CD8-positive, alpha-beta memory T cell (primary cell): ENCODE measurements at regions not wholly inside any gene's neighbourhood (a gene's known extent, or its start where the extent isn't known, plus 50 kb on each side); places are given as distances from the start of the nearest gene placed in this dataset.

Experiments used
- CTCF ChIA-PET: fragments of 350-600 bp; sonication (Branson Sonifier 250); formaldehyde crosslinking; loops from one replicate; lab custom pipeline; 2021; ENCODE audit warnings: antibody characterized with exemption; lab: Charles Lee
- POLR2A ChIA-PET: fragments of 350-600 bp; sonication (Branson Sonifier 250); formaldehyde crosslinking; loops from one replicate; lab custom pipeline; 2021; ENCODE audit warnings: antibody characterized with exemption; lab: Charles Lee
- DNase-seq, 5 donors: peaks; one replicate each; pipeline versions ENCODE4 v3.0.0 to v3.0.0-alpha.2; 2020 to 2022; ENCODE audit warnings: mixed read lengths in 1 of 5
- H3K27ac ChIP-seq: one replicate; pipeline ENCODE4 v1.7.0; 2013; ENCODE audit warnings: low read depth, mild to moderate bottlenecking, low read length, moderate library complexity
- H3K27me3 ChIP-seq: 2 replicates; pipeline ENCODE4 v1.7.0; 2013; ENCODE audit warnings: low read length, mild to moderate bottlenecking; ENCODE audit not compliant: insufficient read depth, poor library complexity, severe bottlenecking
- H3K36me3 ChIP-seq: 2 replicates; pipeline ENCODE4 v1.7.0; 2013; ENCODE audit warnings: mild to moderate bottlenecking, low read length, moderate library complexity; ENCODE audit not compliant: insufficient read depth
- H3K4me1 ChIP-seq: 2 replicates; pipeline ENCODE4 v1.7.0; 2013; ENCODE audit warnings: mild to moderate bottlenecking, low read length, moderate library complexity; ENCODE audit not compliant: insufficient read depth
- H3K4me3 ChIP-seq: 2 replicates; pipeline ENCODE4 v1.7.0; 2013; ENCODE audit warnings: mild to moderate bottlenecking, low read length
- H3K9me3 ChIP-seq: 2 replicates; pipeline ENCODE4 v1.7.0; 2013; ENCODE audit warnings: mild to moderate bottlenecking, low read length
- H3K27ac Mint-ChIP-seq, 8 donors: one replicate each; pipeline ENCODE4 v1.8.0; 2020 to 2021; ENCODE audit warnings: mixed read lengths in 8 of 8, mild to moderate bottlenecking in 6 of 8, inconsistent platforms in 3 of 8, moderate library complexity in 3 of 8
- H3K27me3 Mint-ChIP-seq, 2 donors: one replicate each; pipeline ENCODE4 v1.8.0; 2020 to 2021; ENCODE audit warnings: mixed read lengths in 2 of 2, mild to moderate bottlenecking in 1 of 2, moderate library complexity in 1 of 2
- H3K36me3 Mint-ChIP-seq, 3 donors: one replicate each; pipeline ENCODE4 v1.8.0; 2020 to 2021; ENCODE audit warnings: mixed read lengths in 3 of 3, inconsistent platforms in 1 of 3, mild to moderate bottlenecking in 1 of 3
- H3K4me1 Mint-ChIP-seq, 3 donors: one replicate each; pipeline ENCODE4 v1.8.0; 2020 to 2021; ENCODE audit warnings: mixed read lengths in 3 of 3, inconsistent platforms in 1 of 3, mild to moderate bottlenecking in 1 of 3
- H3K4me3 Mint-ChIP-seq, 7 donors: one replicate each; pipeline ENCODE4 v1.8.0; 2020 to 2021; ENCODE audit warnings: mixed read lengths in 7 of 7, mild to moderate bottlenecking in 6 of 7, moderate library complexity in 4 of 7, inconsistent platforms in 2 of 7
- H3K9me3 Mint-ChIP-seq, 5 donors: one replicate each; pipeline ENCODE4 v1.8.0; 2020 to 2022; ENCODE audit warnings: mixed read lengths in 5 of 5, mild to moderate bottlenecking in 3 of 5, moderate library complexity in 2 of 5, inconsistent platforms in 1 of 5

DNA sequence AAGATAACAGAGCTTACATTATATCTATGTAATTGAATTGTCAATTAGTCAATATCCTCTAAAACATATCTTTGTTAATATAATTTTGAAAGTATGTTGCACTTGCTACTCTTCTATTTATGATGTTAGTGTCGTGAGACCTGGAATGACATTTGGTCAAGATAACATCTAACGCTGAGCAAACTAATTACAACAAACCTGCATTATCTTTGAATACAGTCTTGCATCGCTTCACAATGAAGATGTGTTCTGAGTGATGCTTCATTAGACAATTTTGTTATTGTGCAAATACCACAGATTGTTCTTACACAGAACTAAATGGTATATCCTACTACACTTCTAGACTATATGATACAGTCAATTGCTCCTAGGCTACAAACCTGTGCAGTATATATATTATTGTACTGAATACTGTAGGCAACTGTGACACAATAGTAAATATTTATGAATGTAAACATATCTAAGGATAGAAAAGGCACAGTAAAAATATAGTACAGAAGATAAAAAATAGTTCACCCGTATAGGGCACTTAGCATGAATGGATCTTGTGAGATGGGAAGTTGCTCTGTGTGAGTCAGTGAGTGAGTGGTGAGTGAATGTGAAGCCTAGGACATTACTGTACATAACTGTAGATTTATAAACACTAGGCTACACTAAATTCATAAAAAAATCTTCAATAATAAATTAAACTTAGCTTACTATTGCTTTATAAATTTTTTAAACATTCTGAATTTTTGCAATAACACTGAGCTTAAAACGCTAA lies 1773.8 kb downstream of the PCDH9 start:
- DNase-seq = no peak
- Mint-ChIP-seq H3K9me3 (peaks cover 0 to 24% (median 3%) of the 10 kb centered on the region in 5 donors), H3K27ac (no peak overlapping the region), H3K27me3 (no peaks in the 10 kb centered on the region), H3K36me3 (no peaks in the 10 kb centered on the region), H3K4me1 (no peaks in the 10 kb centered on the region), H3K4me3 (no peak overlapping the region)
- Histone ChIP-seq H3K4me1 (no peaks in the 10 kb centered on the region), H3K9me3 (no peaks in the 10 kb centered on the region), H3K27me3 (no peaks in the 10 kb centered on the region), H3K4me3 (no peak overlapping the region), H3K27ac (no peak overlapping the region), H3K36me3 (no peaks in the 10 kb centered on the region)
- CTCF ChIA-PET = no interaction called here
- POLR2A ChIA-PET = no interaction called here

- H3K9me3 ChIP-seq = no peaks in the 10 kb centered on the region
- no peak for DNase-seq
- Mint-ChIP-seq H3K9me3 (peaks cover 0 to 18% (median 3%) of the 10 kb centered on the region in 5 donors), H3K27ac (no peak overlapping the region), H3K4me3 (no peak overlapping the region), H3K27me3 (no peaks in the 10 kb centered on the region), H3K36me3 (no peaks in the 10 kb centered on the region), H3K4me1 (no peaks in the 10 kb centered on the region)
- H3K4me1 ChIP-seq = no peaks in the 10 kb centered on the region
- H3K36me3 ChIP-seq = no peaks in the 10 kb centered on the region
- H3K4me3 ChIP-seq = no peak overlapping the region
- no peak overlapping the region for H3K27ac ChIP-seq
- ChIA-PET CTCF (no interaction called here), POLR2A (no interaction called here)
- no peaks in the 10 kb centered on the region for H3K27me3 ChIP-seq
Measured at GRCh38 chr13:65454403-65454802, 1775.7 kb downstream of the PCDH9 start.

DNA sequence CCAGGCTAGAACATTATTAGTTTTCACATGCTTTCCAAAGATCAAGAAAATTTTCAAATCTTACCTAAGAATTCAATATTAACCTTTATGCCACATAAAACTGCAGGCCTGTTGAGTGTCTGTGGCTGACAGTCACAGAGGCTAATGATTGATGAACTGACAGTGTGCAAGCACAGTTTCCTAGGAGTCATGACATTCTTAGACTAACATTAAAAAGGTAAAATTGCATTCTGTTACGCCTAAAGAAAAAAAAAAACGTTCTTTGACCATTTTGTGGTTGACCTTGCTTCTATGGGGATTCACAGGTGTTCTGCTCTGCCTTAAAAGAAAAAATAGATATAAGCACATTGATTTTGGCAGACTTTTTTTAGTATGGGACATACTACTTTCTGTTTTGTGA lies 1776.2 kb downstream of the PCDH9 start:
- no peaks in the 10 kb centered on the region for H3K27me3 Mint-ChIP-seq

GRCh38 chr13:65445340-65445739 lies 1784.8 kb downstream of the PCDH9 start:
- CTCF ChIA-PET = no interaction called here
- Mint-ChIP-seq H3K4me3 (no peak overlapping the region), H3K36me3 (no peaks in the 10 kb centered on the region), H3K27me3 (no peaks in the 10 kb centered on the region), H3K27ac (no peak overlapping the region), H3K9me3 (peaks cover 8 to 48% (median 16%) of the 10 kb centered on the region in 5 donors), H3K4me1 (no peaks in the 10 kb centered on the region)
- Histone ChIP-seq H3K4me3 (no peak overlapping the region), H3K36me3 (no peaks in the 10 kb centered on the region), H3K27ac (no peak overlapping the region), H3K9me3 (no peaks in the 10 kb centered on the region), H3K27me3 (no peaks in the 10 kb centered on the region), H3K4me1 (no peaks in the 10 kb centered on the region)
- POLR2A ChIA-PET = no interaction called here
- no peak for DNase-seq

More for the DNA sequence above, 1776.2 kb downstream of the PCDH9 start:
- Histone ChIP-seq H3K27ac (no peak overlapping the region), H3K36me3 (no peaks in the 10 kb centered on the region), H3K4me1 (no peaks in the 10 kb centered on the region), H3K9me3 (no peaks in the 10 kb centered on the region), H3K4me3 (no peak overlapping the region), H3K27me3 (no peaks in the 10 kb centered on the region)
- CTCF ChIA-PET = no interaction called here
- no peaks in the 10 kb centered on the region for H3K36me3 Mint-ChIP-seq
- H3K4me3 Mint-ChIP-seq = no peak overlapping the region
- POLR2A ChIA-PET = no interaction called here
- H3K27ac Mint-ChIP-seq = no peak overlapping the region
- peaks cover 0 to 18% (median 3%) of the 10 kb centered on the region in 5 donors for H3K9me3 Mint-ChIP-seq
- no peaks in the 10 kb centered on the region for H3K4me1 Mint-ChIP-seq
- DNase-seq = no peak

DNA sequence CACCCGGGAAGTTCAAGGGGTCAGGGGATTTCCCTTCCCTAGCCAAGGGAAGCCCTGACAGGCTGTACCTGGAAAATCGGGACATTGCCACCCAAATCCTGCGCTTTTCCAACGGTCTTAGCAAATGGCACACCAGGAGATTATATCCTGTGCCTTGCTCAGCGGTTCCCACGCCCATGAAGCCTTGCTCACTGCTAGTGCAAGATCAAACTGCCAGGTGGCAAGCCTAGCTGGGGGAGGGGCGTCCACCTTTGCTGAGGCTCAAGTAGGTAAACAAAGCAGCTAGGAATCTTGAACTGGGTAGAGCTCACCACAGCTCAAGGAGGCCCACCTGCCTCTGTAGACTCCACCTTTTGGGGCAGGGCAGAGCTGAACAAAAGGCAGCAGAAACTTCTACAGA lies 1794.5 kb downstream of the PCDH9 start:
- Mint-ChIP-seq H3K36me3 (no peaks in the 10 kb centered on the region), H3K27ac (no peak overlapping the region), H3K4me1 (no peaks in the 10 kb centered on the region), H3K4me3 (no peak overlapping the region), H3K27me3 (peaks cover 0 to 5% of the 10 kb centered on the region in 2 donors), H3K9me3 (peaks cover 5 to 42% (median 21%) of the 10 kb centered on the region in 5 donors)
- Histone ChIP-seq H3K9me3 (no peaks in the 10 kb centered on the region), H3K4me1 (no peaks in the 10 kb centered on the region), H3K27me3 (no peaks in the 10 kb centered on the region), H3K27ac (no peak overlapping the region), H3K4me3 (no peak overlapping the region), H3K36me3 (no peaks in the 10 kb centered on the region)
- ChIA-PET POLR2A (no interaction called here), CTCF (no interaction called here)
- DNase-seq = no peak

GRCh38 chr13:65417953-65418352 lies 1812.2 kb downstream of the PCDH9 start:
- Mint-ChIP-seq H3K4me1 (no peaks in the 10 kb centered on the region), H3K36me3 (peaks cover 0 to 1% (median 0%) of the 10 kb centered on the region in 3 donors), H3K4me3 (no peak overlapping the region), H3K9me3 (peaks cover 0 to 36% (median 13%) of the 10 kb centered on the region in 5 donors), H3K27me3 (no peaks in the 10 kb centered on the region), H3K27ac (no peak overlapping the region)
- Histone ChIP-seq H3K4me1 (no peaks in the 10 kb centered on the region), H3K27me3 (no peaks in the 10 kb centered on the region), H3K4me3 (no peak overlapping the region), H3K27ac (no peak overlapping the region), H3K36me3 (no peaks in the 10 kb centered on the region), H3K9me3 (no peaks in the 10 kb centered on the region)
- CTCF ChIA-PET = no interaction called here
- POLR2A ChIA-PET = no interaction called here
- DNase-seq = no peak

GRCh38 chr13:65416784-65417183 lies 1813.4 kb downstream of the PCDH9 start:
- Histone ChIP-seq H3K4me3 (no peak overlapping the region), H3K27me3 (no peaks in the 10 kb centered on the region), H3K27ac (no peak overlapping the region), H3K36me3 (no peaks in the 10 kb centered on the region), H3K9me3 (no peaks in the 10 kb centered on the region), H3K4me1 (no peaks in the 10 kb centered on the region)
- H3K4me3 Mint-ChIP-seq = no peak overlapping the region
- H3K4me1 Mint-ChIP-seq = no peaks in the 10 kb centered on the region
- ChIA-PET POLR2A (no interaction called here), CTCF (no interaction called here)
- no peak for DNase-seq
- H3K36me3 Mint-ChIP-seq = peaks cover 0 to 1% (median 0%) of the 10 kb centered on the region in 3 donors
- H3K27ac Mint-ChIP-seq = no peak overlapping the region
- peaks cover 0 to 36% (median 10%) of the 10 kb centered on the region in 5 donors for H3K9me3 Mint-ChIP-seq
- H3K27me3 Mint-ChIP-seq = no peaks in the 10 kb centered on the region

- Mint-ChIP-seq H3K27ac (no peak overlapping the region), H3K27me3 (no peaks in the 10 kb centered on the region), H3K9me3 (peaks cover 0 to 33% (median 8%) of the 10 kb centered on the region in 5 donors), H3K36me3 (peaks cover 0 to 1% (median 0%) of the 10 kb centered on the region in 3 donors), H3K4me1 (no peaks in the 10 kb centered on the region), H3K4me3 (no peak overlapping the region)
- no peak overlapping the region for H3K27ac ChIP-seq
- no peaks in the 10 kb centered on the region for H3K36me3 ChIP-seq
- no peaks in the 10 kb centered on the region for H3K9me3 ChIP-seq
- H3K4me1 ChIP-seq = no peaks in the 10 kb centered on the region
- no peak for DNase-seq
- no peaks in the 10 kb centered on the region for H3K27me3 ChIP-seq
- ChIA-PET CTCF (no interaction called here), POLR2A (no interaction called here)
- no peak overlapping the region for H3K4me3 ChIP-seq
Measured at GRCh38 chr13:65414187-65414586, 1815.9 kb downstream of the PCDH9 start.
